ENCODE measurements at regions not wholly inside any gene's neighbourhood (a gene's known extent, or its start where the extent isn't known, plus 50 kb on each side); places are given as distances from the start of the nearest gene placed in this dataset.
"Not testable (repeated sequence)": the region's sequence is repeated elsewhere in the genome, so short reads cannot be mapped to it uniquely, and the experiment has no call there.

DNA sequence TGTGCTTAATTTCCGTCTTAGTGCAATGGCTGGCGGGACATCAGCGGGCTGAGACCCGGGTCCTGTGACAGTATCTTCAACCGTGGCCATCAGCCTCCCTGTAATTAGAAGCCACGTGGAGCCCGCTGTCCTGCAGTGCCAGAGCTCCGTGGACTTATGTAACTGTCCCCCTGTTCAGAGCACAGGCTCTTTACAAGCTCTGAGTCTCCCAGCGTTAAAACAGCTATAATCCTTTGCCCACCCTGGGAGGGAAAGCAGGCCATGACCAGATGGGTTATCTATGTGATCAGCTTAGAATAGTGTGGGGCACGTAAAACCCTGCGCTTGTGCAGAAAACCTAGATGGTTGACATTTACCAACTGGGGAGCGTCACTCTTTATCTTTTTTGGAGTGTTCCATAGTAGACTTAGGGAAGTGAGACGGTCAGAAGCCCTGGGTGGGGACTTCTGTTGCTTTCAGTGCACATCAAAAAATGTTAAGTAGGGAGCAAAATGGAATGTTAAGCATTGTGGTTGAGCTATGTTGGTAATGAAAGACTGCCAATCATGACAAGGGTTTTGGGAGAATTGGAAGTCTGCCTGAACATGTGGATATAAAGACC is 103.5 kb upstream of the CADM1 start:
- no peak for DNase-seq (ENCODE audit: low spot score in 2 of 2, unreplicated experiment in 2 of 2)
- TF ChIP-seq, protein P1, sequence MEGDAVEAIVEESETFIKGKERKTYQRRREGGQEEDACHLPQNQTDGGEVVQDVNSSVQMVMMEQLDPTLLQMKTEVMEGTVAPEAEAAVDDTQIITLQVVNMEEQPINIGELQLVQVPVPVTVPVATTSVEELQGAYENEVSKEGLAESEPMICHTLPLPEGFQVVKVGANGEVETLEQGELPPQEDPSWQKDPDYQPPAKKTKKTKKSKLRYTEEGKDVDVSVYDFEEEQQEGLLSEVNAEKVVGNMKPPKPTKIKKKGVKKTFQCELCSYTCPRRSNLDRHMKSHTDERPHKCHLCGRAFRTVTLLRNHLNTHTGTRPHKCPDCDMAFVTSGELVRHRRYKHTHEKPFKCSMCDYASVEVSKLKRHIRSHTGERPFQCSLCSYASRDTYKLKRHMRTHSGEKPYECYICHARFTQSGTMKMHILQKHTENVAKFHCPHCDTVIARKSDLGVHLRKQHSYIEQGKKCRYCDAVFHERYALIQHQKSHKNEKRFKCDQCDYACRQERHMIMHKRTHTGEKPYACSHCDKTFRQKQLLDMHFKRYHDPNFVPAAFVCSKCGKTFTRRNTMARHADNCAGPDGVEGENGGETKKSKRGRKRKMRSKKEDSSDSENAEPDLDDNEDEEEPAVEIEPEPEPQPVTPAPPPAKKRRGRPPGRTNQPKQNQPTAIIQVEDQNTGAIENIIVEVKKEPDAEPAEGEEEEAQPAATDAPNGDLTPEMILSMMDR (IDR thresholded peaks at IDR 0.05; ENCODE audit: unreplicated experiment) = no peak
- peaks cover 3% of the 10 kb centered on the region for H3K27me3 Mint-ChIP-seq (ENCODE audit: low read depth)
- no peaks in the 10 kb centered on the region for H3K9me3 Mint-ChIP-seq
- H3K36me3 Mint-ChIP-seq = no peaks in the 10 kb centered on the region
- H3K4me1 Mint-ChIP-seq = peaks cover 43% of the 10 kb centered on the region
- no peak overlapping the region for H3K4me3 Mint-ChIP-seq
- H3K27ac Mint-ChIP-seq = no peak overlapping the region

DNA sequence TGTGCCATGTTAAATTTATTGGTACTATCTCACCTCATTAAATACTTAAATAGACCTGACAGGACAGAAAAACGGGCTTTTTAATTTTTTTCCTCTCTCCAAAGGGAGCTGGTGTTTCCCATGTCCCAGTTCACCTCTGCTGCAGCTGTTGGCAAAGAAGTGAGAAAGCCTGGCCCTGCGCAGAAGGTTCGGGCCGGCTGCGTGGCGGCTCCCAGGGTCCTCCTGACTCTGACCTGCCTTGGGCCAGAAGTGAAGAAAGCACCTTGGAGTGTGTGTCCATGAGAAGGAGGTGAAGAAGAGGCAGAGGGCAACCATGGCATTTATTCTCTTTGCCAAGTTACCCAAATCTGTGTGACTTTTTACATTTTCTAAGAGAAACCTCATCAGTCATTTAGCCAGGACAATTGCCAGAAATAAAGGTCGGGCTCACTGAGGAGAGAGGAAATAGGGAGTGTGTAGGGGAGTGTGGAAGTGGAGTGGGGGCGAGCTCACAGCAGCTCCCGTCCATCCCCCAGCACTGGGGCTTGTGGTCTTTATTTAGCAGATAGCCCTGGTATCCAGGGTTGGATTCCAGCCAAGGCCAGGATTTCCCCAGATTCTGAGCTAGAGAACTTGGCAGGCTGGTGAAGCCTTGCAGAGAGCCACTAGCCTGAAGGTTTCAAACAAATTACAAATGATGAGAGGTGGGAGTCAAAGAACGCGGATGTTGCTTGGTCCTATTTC is 102.4 kb upstream of the CADM1 start:
- Mint-ChIP-seq H3K27me3 (ENCODE audit: low read depth) (no peaks in the 10 kb centered on the region), H3K9me3 (no peaks in the 10 kb centered on the region), H3K27ac (peak overlapping the region; percentile 41), H3K36me3 (no peaks in the 10 kb centered on the region), H3K4me1 (peaks cover 38% of the 10 kb centered on the region), H3K4me3 (no peak overlapping the region)
- TF ChIP-seq, protein P1 (IDR thresholded peaks at IDR 0.05; ENCODE audit: unreplicated experiment) = no peak
- peak; percentile 54 to 80 for DNase-seq (ENCODE audit: low spot score in 2 of 2, unreplicated experiment in 2 of 2)

DNA sequence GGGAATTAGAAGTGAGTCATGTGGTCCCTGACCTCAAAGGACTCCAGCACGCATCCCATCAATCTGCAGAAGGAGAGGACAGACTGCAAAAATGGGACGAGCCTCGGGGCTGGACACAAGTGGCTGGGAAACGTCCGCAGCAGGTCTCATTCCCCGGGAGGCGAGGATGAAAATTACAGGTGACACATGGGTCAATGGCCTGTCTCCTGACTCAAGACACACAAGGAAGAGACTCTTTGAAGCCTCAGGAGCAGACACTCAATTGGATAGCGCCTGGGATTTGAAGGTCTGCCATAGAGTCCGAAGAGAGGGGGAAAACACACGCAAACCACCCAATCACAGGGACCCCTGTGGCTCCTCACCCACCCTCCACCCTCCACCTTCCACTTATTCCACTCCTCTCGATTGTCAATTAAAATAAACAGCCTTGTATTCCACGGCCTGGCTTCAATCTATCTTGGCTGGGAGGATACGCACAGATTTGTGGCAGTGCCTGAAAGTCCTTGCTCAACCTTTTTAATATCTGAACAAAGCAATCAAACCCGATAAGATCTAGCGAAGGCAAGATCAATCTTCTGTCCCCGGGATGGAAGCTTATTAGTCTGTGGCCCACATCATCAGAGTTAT is 101.8 kb upstream of the CADM1 start:
- Mint-ChIP-seq H3K4me3 (no peak overlapping the region), H3K27me3 (ENCODE audit: low read depth) (no peaks in the 10 kb centered on the region), H3K9me3 (no peaks in the 10 kb centered on the region), H3K4me1 (peaks cover 38% of the 10 kb centered on the region), H3K27ac (no peak overlapping the region), H3K36me3 (no peaks in the 10 kb centered on the region)
- TF ChIP-seq, protein P1 (IDR thresholded peaks at IDR 0.05; ENCODE audit: unreplicated experiment) = no peak
- no peak for DNase-seq (ENCODE audit: low spot score in 2 of 2, unreplicated experiment in 2 of 2)

DNA sequence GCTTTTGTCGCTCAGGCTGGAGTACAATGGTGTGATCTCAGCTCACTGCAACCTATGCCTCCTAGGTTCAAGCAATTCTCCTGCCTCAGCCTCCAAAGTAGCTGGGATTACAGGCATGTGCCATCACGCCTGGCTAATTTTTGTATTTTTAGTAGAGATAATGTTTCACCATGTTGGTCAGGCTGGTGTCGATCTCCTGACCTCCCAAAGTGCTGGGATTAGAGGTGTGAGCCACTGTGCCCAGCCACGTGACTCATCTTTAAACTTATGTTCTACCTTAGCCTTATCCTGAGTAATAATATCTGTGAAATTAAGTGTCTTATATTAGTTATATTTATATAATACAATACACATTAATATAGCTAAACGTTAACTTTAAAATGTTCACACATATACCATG is 101.2 kb upstream of the CADM1 start:
- not testable (repeated sequence) for H3K27ac Mint-ChIP-seq; H3K27me3 Mint-ChIP-seq (ENCODE audit: low read depth); H3K9me3 Mint-ChIP-seq; H3K36me3 Mint-ChIP-seq; DNase-seq (ENCODE audit: low spot score in 2 of 2, unreplicated experiment in 2 of 2); H3K4me3 Mint-ChIP-seq
- peaks cover 38% of the 10 kb centered on the region for H3K4me1 Mint-ChIP-seq

DNA sequence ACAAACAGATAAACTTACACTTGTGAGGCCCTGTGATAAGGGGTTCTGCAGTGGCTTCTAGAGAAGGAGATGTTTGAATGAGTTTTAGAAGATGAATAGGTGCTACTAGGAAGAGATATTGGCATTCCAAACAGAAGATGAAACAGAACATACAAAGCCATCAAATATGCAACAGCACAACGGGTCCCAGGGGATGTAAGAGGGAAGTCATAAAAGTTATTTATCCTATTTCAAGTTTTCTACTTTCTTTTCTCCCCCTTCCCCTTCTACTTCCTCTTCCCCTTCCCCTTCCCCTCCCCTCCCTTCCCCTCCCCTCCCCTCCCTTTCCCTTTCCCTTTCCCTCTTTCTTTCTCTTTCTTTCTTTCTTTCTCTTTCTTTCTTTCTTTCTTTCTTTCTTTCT is 94.9 kb upstream of the CADM1 start:
- DNase-seq (ENCODE audit: low spot score in 2 of 2, unreplicated experiment in 2 of 2) = no peak
- no peak overlapping the region for H3K27ac Mint-ChIP-seq
- H3K36me3 Mint-ChIP-seq = no peaks in the 10 kb centered on the region
- H3K4me3 Mint-ChIP-seq = no peak overlapping the region
- TF ChIP-seq, protein P1 (IDR thresholded peaks at IDR 0.05; ENCODE audit: unreplicated experiment) = no peak
- H3K27me3 Mint-ChIP-seq (ENCODE audit: low read depth) = no peaks in the 10 kb centered on the region
- H3K4me1 Mint-ChIP-seq = peaks cover 4% of the 10 kb centered on the region
- peaks cover 4% of the 10 kb centered on the region for H3K9me3 Mint-ChIP-seq

DNA sequence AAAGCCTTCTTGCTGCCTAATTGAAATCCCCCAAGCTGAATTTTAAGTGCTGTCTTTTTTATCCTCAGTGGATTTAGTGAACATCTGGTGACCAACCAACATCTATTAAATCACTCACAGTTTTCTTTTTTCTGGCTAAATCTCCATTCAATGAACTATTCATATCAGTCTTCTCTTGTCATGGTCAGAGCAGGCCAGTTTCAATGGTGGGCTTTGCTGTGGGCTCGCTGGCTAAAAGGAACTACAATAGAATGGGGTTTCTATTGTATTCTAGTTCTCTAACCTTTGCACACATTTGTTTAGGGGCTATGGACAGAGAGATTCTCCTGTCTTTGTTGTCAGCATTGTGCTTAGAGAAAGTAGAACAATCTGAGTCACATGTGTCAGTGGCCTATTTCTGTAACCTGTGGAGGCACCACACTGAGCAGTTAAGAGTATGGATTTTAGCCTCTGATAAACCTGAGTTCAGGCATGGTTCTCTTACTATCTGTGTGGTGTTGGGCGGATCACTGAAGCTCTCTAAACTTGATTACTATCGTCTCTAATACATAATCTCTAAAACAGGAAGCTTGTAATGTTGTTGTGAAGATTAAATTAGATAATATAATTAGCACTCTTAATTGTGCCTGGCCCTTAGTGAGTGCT is 94.2 kb upstream of the CADM1 start:
- Mint-ChIP-seq H3K4me3 (no peak overlapping the region), H3K27me3 (ENCODE audit: low read depth) (no peaks in the 10 kb centered on the region), H3K4me1 (peaks cover 4% of the 10 kb centered on the region), H3K36me3 (no peaks in the 10 kb centered on the region), H3K9me3 (peaks cover 4% of the 10 kb centered on the region), H3K27ac (no peak overlapping the region)
- no peak for DNase-seq (ENCODE audit: low spot score in 2 of 2, unreplicated experiment in 2 of 2)
- TF ChIP-seq, protein P1 (IDR thresholded peaks at IDR 0.05; ENCODE audit: unreplicated experiment) = no peak

All from mesothelial cell of epicardium (in vitro differentiated cells).